ENCODE measurements at regions not wholly inside any gene's neighbourhood (a gene's known extent, or its start where the extent isn't known, plus 50 kb on each side); places are given as distances from the start of the nearest gene placed in this dataset.

GRCh38 chr4:23153076-23153475 lies 460.3 kb downstream of the GBA3 start:
- H3K9ac ChIP-seq (ENCODE audit: extremely low read depth, insufficient read length, low read length), result no peak overlapping the region
- no peak overlapping the region for H2BK15ac ChIP-seq (ENCODE audit: low read depth, low read length)
- H3K4me2 ChIP-seq (ENCODE audit: insufficient read depth, insufficient read length, low read length), result no peak overlapping the region
- no peak overlapping the region for H3K4ac ChIP-seq (ENCODE audit: low read depth, low read length)
- no peak overlapping the region for H4K91ac ChIP-seq (ENCODE audit: insufficient read length, low read depth, low read length)
- H3K56ac ChIP-seq (ENCODE audit: insufficient read length, low read depth, low read length), result no peak overlapping the region
- no peaks in the 10 kb centered on the region; a peak in 1 of 5 replicates for H3K9me3 Mint-ChIP-seq
- no CpG with 5 or more reads among the region's 2 CpGs for WGBS (ENCODE audit: extremely low coverage, insufficient read length, low lambda C conversion rate)
- TF ChIP-seq CTCF (conservative IDR thresholded peaks at IDR 0.05), result no peak
- H3K4me1 Mint-ChIP-seq, result peaks cover 20 to 25% of the 10 kb centered on the region in 2 experiments
- no peak overlapping the region for H2BK120ac ChIP-seq (ENCODE audit: low read depth, low read length, poor library complexity, severe bottlenecking)
- H4K8ac ChIP-seq (replicated peaks; ENCODE audit: insufficient read length, low read depth, low read length), result no peak overlapping the region
- H3K36me3 Mint-ChIP-seq (ENCODE audit: insufficient read depth in 1 of 3, low read depth in 3 of 3), result no peaks in the 10 kb centered on the region
- H3K23me2 ChIP-seq (ENCODE audit: insufficient read length, low read depth, low read length, poor library complexity, severe bottlenecking), result no peaks in the 10 kb centered on the region
- no peak overlapping the region for H3T11ph ChIP-seq (ENCODE audit: low read length)
- no peaks in the 10 kb centered on the region for H3K27me3 ChIP-seq (ENCODE audit: insufficient read depth, low read length)
- H3K18ac ChIP-seq (ENCODE audit: insufficient read length, low read depth, low read length), result no peak overlapping the region
- no peak for DNase-seq
- H3K9me3 ChIP-seq (ENCODE audit: control insufficient read depth, low read depth, low read length), result no peaks in the 10 kb centered on the region
- H4K20me1 ChIP-seq (ENCODE audit: control insufficient read depth, insufficient read depth, insufficient read length), result no peaks in the 10 kb centered on the region
- H2BK5ac ChIP-seq (ENCODE audit: insufficient read length, low read length), result no peak overlapping the region
- H2AFZ ChIP-seq (ENCODE audit: low read length), result no peak overlapping the region
- H2AK5ac ChIP-seq (ENCODE audit: insufficient read length, low read length), result no peak overlapping the region
- no peak overlapping the region for H2BK20ac ChIP-seq (ENCODE audit: low read depth, low read length, poor library complexity, severe bottlenecking)
- no peaks in the 10 kb centered on the region for H3K79me1 ChIP-seq (ENCODE audit: insufficient read depth, low read depth, low read length, poor library complexity, severe bottlenecking)
- no peak overlapping the region for H3K23ac ChIP-seq (ENCODE audit: insufficient read length, low read depth, low read length)
- H3K27ac Mint-ChIP-seq, result peak overlapping the region in 1 of 3 experiments; percentile 34; a peak in 1 of 7 replicates
- H2BK12ac ChIP-seq (ENCODE audit: insufficient read length, low read depth, low read length), result no peak overlapping the region
- no peak overlapping the region for H3K27ac ChIP-seq (ENCODE audit: insufficient read length, low read depth, low read length)
- no peak overlapping the region for H4K5ac ChIP-seq (ENCODE audit: insufficient read length, low read depth, low read length)
- H3K4me3 Mint-ChIP-seq, result no peak overlapping the region
- peaks cover 2% of the 10 kb centered on the region; the same call in 1 of the 2 replicates for H3K27me3 Mint-ChIP-seq (ENCODE audit: low read depth)
- no peak overlapping the region for H3K14ac ChIP-seq (ENCODE audit: insufficient read depth, low read length)
- no peaks in the 10 kb centered on the region for H3K4me1 ChIP-seq (ENCODE audit: insufficient read depth, low read length)
- no peaks in the 10 kb centered on the region for H3K79me2 ChIP-seq (ENCODE audit: insufficient read depth, low read length)
